LNCaP clone FGC (cell line): ENCODE measurements at regions not wholly inside any gene's neighbourhood (a gene's known extent, or its start where the extent isn't known, plus 50 kb on each side); places are given as distances from the start of the nearest gene placed in this dataset.

Source experiments
- DNase-seq: peaks from one replicate; pipeline ENCODE4 v3.0.0-alpha.2; 2011; ENCODE audit warnings: low read depth
- H3K4me3 ChIP-seq: 2 replicates; pipeline ENCODE4 v1.5.1; 2011; ENCODE audit warnings: mild to moderate bottlenecking, low read depth, low read length, control low read depth
- TF ChIP-seq, protein P1 (sequence below): IDR thresholded peaks from 2 replicates; pipeline ENCODE4 v1.5.1; 2012; ENCODE audit warnings: mild to moderate bottlenecking; ENCODE audit not compliant: control insufficient read depth, insufficient read depth; ENCODE audit errors: extremely low read depth

GRCh38 chr4:101451086-101451485, 103.8 kb upstream of the PPP3CA start:
- DNase-seq: no peak
- TF ChIP-seq, protein P1, sequence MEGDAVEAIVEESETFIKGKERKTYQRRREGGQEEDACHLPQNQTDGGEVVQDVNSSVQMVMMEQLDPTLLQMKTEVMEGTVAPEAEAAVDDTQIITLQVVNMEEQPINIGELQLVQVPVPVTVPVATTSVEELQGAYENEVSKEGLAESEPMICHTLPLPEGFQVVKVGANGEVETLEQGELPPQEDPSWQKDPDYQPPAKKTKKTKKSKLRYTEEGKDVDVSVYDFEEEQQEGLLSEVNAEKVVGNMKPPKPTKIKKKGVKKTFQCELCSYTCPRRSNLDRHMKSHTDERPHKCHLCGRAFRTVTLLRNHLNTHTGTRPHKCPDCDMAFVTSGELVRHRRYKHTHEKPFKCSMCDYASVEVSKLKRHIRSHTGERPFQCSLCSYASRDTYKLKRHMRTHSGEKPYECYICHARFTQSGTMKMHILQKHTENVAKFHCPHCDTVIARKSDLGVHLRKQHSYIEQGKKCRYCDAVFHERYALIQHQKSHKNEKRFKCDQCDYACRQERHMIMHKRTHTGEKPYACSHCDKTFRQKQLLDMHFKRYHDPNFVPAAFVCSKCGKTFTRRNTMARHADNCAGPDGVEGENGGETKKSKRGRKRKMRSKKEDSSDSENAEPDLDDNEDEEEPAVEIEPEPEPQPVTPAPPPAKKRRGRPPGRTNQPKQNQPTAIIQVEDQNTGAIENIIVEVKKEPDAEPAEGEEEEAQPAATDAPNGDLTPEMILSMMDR: no peak
- H3K4me3 ChIP-seq: no peak overlapping the region

DNA sequence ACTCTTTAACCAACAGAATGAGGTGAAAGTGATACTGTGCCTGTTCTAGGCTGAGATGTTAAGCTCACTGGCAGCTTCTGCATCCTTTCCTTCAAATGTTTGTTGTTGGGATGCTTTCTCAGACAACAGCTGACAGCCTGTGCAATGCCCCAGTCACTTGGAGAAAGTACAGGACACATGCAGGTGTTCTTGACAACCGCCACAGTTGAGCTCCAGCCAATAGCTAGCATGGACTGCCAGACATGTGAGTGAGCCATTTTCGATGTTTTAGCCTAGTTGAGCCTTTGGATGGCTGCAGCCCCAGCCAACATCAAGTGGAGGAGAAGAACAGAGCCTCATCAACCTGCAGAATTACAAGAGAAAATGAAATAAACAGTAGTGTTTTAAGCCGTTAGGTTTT, 94.1 kb upstream of the PPP3CA start:
- TF ChIP-seq, protein P1: no peak
- DNase-seq: no peak
- no peak overlapping the region for H3K4me3 ChIP-seq

DNA sequence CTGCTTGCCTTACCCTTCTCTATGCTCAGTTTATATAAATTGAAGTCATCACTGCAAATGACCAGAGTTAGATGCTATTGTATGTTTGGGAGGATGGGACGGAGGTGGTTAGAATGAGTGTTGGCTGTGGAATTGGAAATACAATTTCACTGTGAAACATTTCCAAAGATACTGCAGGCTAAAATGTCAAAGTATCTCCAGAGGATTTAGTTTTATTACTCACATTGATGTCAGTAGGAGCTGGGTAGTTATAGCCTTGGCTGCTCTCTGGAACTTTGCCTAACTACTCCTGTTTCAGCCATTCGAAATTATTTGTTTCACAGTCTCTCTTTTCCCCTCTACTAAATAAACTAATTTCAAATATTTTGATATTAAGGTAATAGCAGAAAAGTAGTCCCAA, 92.6 kb upstream of the PPP3CA start:
- TF ChIP-seq, protein P1: no peak
- no peak overlapping the region for H3K4me3 ChIP-seq
- DNase-seq: no peak

DNA sequence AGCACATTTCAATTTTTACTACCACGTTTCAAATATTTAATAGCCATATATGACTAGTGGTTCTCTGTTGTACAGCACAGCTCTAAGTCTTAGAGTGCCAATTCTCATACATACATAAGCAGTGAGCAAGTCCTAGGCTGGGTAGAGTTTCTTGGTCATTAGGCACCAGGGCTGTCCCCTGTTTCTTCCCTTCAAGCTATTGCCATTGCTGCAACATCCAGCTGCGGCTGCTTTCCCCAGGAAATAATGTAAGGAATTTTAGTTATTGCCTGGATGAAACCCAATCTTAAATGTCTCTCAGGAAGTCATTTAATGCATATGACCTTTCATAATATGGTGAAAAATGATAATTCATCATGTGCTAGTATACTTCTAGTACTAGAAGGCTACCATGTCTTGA, 74.1 kb upstream of the PPP3CA start:
- TF ChIP-seq, protein P1: no peak
- DNase-seq: no peak
- no peak overlapping the region for H3K4me3 ChIP-seq

GRCh38 chr4:101420661-101421060, 73.3 kb upstream of the PPP3CA start:
- DNase-seq: no peak
- TF ChIP-seq, protein P1: no peak

DNA sequence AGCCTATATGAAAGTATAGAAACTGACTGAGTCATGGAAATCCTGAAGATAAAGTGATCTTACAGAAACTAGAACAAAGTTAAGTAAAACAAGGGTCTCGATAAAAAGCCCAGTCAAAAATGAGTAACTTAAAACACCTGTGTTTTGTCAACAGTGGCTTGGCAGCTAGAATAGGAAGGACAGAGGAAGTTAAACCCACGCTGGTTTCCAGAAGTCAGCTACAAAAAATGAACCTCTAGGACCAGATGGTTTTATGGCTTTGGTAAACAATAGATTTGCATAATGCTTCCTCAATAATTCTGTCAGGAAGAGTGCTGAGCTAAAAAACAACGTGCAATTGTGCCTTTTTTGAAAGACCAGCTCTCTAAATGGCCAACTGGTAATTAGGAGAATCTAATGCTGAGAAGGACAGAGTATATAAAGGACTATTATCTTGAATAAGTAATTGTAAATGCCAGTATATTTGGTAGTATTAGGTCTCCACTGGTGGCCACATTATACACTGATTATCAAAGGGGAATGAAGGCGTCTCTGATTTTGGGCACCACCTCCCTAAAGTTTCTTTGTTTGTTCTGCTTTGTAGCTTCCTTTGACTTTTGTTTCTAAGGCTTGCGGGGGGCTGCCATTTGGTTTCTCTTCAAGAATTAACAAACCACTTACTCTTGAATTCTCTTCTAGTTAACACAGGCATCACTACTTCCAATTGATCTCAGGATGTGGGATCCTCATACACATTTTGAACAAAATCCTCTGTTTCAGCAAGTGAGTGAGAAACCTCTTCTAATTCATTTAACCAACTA, 72.2 kb upstream of the PPP3CA start:
- no peak overlapping the region for H3K4me3 ChIP-seq
- TF ChIP-seq, protein P1: no peak
- DNase-seq: peak; percentile 55

More at GRCh38 chr4:101420661-101421060, 73.3 kb upstream of the PPP3CA start:
- H3K4me3 ChIP-seq: no peak overlapping the region

- TF ChIP-seq, protein P1: no peak
- no peak for DNase-seq
- no peak overlapping the region for H3K4me3 ChIP-seq
Observed at GRCh38 chr4:101418466-101418865, 71.1 kb upstream of the PPP3CA start.
